HCT116 (cell line): ENCODE measurements at regions not wholly inside any gene's neighbourhood (a gene's known extent, or its start where the extent isn't known, plus 50 kb on each side); places are given as distances from the start of the nearest gene placed in this dataset.
"Not testable (repeated sequence)": the region's sequence is repeated elsewhere in the genome, so short reads cannot be mapped to it uniquely, and the experiment has no call there.

Experiments used
- ATF3 ChIP-seq: IDR thresholded peaks from 2 replicates; pipeline ENCODE4 v1.6.1; 2012
- CTCF ChIP-seq, 3 experiments: fragments of 200-600 bp in 1 of 3; sonication (generic) in 1 of 3; IDR thresholded peaks in 2 of 3; conservative IDR thresholded peaks in 1 of 3; 2 replicates each; pipeline ENCODE4 v1.5.1; 2012 to 2017; ENCODE audit warnings: low read depth in 2 of 3, low read length in 2 of 3, antibody characterized with exemption in 1 of 3, borderline replicate concordance in 1 of 3, control low read depth in 1 of 3, mild to moderate bottlenecking in 1 of 3, mixed read lengths in 1 of 3, mixed run types in 1 of 3, moderate library complexity in 1 of 3; ENCODE audit not compliant: insufficient read depth in 1 of 3
- EZH2 ChIP-seq: fragments of 200-600 bp; sonication (generic); IDR thresholded peaks from 2 replicates; pipeline ENCODE4 v1.6.1; 2017; ENCODE audit warnings: antibody characterized with exemption, mixed run types
- MAX ChIP-seq: IDR thresholded peaks from 2 replicates; pipeline ENCODE4 v1.6.1; 2012
- SP1 ChIP-seq: IDR thresholded peaks from 2 replicates; pipeline ENCODE4 v1.6.1; 2012; ENCODE audit warnings: low read depth

- TF ChIP-seq CTCF (IDR thresholded peaks at IDR 0.05 in 2 of 3, conservative IDR thresholded peaks at IDR 0.05 in 1 of 3; ENCODE audit: borderline replicate concordance in 1 of 3, insufficient read depth in 1 of 3, low read depth in 2 of 3, low read length in 2 of 3); ATF3; EZH2; SP1; MAX: not testable (repeated sequence)
Observed at GRCh38 chr4:127020831-127021230, 611.9 kb upstream of the INTU start.
